ENCODE measurements at regions not wholly inside any gene's neighbourhood (a gene's known extent, or its start where the extent isn't known, plus 50 kb on each side); places are given as distances from the start of the nearest gene placed in this dataset.

GRCh38 chr16:77076839-77077238, 114.2 kb upstream of the MON1B start:
- no peaks in the 10 kb centered on the region for H3K9me3 ChIP-seq (ENCODE audit: low read depth, low read length, poor library complexity, severe bottlenecking)
- no peak for TF ChIP-seq EZH2 (IDR thresholded peaks at IDR 0.05; ENCODE audit: borderline replicate concordance, low read depth, low read length, poor library complexity, severe bottlenecking)
- TF ChIP-seq, protein P1, sequence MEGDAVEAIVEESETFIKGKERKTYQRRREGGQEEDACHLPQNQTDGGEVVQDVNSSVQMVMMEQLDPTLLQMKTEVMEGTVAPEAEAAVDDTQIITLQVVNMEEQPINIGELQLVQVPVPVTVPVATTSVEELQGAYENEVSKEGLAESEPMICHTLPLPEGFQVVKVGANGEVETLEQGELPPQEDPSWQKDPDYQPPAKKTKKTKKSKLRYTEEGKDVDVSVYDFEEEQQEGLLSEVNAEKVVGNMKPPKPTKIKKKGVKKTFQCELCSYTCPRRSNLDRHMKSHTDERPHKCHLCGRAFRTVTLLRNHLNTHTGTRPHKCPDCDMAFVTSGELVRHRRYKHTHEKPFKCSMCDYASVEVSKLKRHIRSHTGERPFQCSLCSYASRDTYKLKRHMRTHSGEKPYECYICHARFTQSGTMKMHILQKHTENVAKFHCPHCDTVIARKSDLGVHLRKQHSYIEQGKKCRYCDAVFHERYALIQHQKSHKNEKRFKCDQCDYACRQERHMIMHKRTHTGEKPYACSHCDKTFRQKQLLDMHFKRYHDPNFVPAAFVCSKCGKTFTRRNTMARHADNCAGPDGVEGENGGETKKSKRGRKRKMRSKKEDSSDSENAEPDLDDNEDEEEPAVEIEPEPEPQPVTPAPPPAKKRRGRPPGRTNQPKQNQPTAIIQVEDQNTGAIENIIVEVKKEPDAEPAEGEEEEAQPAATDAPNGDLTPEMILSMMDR (conservative IDR thresholded peaks at IDR 0.05; ENCODE audit: low read depth, low read length), result no peak
- H3K4me1 ChIP-seq (ENCODE audit: insufficient read depth, low read length, poor library complexity, severe bottlenecking), result no peaks in the 10 kb centered on the region
- CTCF ChIA-PET, result no interaction called here
- H3K27ac ChIP-seq (ENCODE audit: low read depth, low read length, poor library complexity, severe bottlenecking), result no peak overlapping the region
- H3K36me3 ChIP-seq (ENCODE audit: insufficient read depth, low read length, poor library complexity, severe bottlenecking), result no peaks in the 10 kb centered on the region
- intact Hi-C loops (cut with micrococcal nuclease; ENCODE audit: unreplicated experiment), result no loop called here
- DNase-seq (ENCODE audit: low spot score), result no peak
- no TSS peak for BruUV-seq (replicated peaks)
- peaks cover 9% of the 10 kb centered on the region for H3K27me3 ChIP-seq (replicated peaks; ENCODE audit: insufficient read depth, low read depth, low read length, poor library complexity)
- H3K4me3 ChIP-seq (ENCODE audit: low read depth, low read length, poor library complexity, severe bottlenecking), result no peak overlapping the region
- POLR2A ChIA-PET (ENCODE audit: low non-redundant PET), result no interaction called here

DNA sequence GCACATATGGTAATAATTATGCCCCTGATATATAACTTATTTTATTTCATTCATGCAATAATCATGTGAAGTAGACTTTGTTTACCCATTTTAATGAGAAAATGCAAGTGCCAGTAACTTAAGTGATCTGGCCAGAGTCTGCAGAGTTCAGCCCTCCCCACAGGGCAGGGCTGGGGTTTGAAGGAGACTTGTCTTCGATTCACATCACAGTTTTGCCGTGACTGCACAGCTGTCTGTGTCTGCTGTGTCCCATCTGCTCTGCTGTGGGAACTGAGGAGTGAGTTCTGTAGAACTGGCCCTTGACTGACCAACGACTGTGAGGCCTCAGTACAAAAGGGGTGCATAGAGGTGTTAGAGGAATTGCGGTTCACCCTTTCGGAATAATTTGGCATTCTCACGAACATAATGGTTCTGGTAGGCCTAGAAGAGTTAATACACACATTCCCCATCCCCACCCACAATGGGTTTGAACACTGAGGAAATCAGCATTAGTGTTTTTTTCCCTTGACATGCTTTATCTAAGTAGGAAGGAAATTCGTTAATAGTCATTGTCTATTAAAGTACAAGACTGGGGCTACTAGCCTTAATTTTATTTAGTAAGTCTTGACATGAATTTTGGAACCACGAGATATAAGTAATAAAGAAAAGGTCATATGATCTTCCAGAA, 113.6 kb upstream of the MON1B start:
- Histone ChIP-seq H3K27ac (ENCODE audit: low read depth, low read length, poor library complexity, severe bottlenecking) (no peak overlapping the region), H3K4me1 (ENCODE audit: insufficient read depth, low read length, poor library complexity, severe bottlenecking) (no peaks in the 10 kb centered on the region), H3K9me3 (ENCODE audit: low read depth, low read length, poor library complexity, severe bottlenecking) (no peaks in the 10 kb centered on the region), H3K27me3 (replicated peaks; ENCODE audit: insufficient read depth, low read depth, low read length, poor library complexity) (peaks cover 9% of the 10 kb centered on the region), H3K36me3 (ENCODE audit: insufficient read depth, low read length, poor library complexity, severe bottlenecking) (no peaks in the 10 kb centered on the region), H3K4me3 (ENCODE audit: low read depth, low read length, poor library complexity, severe bottlenecking) (no peak overlapping the region)
- ChIA-PET POLR2A (ENCODE audit: low non-redundant PET) (no interaction called here), CTCF (no interaction called here)
- no peak for TF ChIP-seq EZH2 (IDR thresholded peaks at IDR 0.05; ENCODE audit: borderline replicate concordance, low read depth, low read length, poor library complexity, severe bottlenecking)
- TF ChIP-seq, protein P1 (conservative IDR thresholded peaks at IDR 0.05; ENCODE audit: low read depth, low read length), result no peak
- no TSS peak for BruUV-seq (replicated peaks)
- DNase-seq (ENCODE audit: low spot score), result no peak
- intact Hi-C loops (cut with micrococcal nuclease; ENCODE audit: unreplicated experiment), result no loop called here

GRCh38 chr16:77085981-77086380, 105.0 kb upstream of the MON1B start:
- Histone ChIP-seq H3K4me1 (ENCODE audit: insufficient read depth, low read length, poor library complexity, severe bottlenecking) (no peaks in the 10 kb centered on the region), H3K27ac (ENCODE audit: low read depth, low read length, poor library complexity, severe bottlenecking) (no peak overlapping the region), H3K9me3 (ENCODE audit: low read depth, low read length, poor library complexity, severe bottlenecking) (no peaks in the 10 kb centered on the region), H3K4me3 (ENCODE audit: low read depth, low read length, poor library complexity, severe bottlenecking) (no peak overlapping the region), H3K27me3 (replicated peaks; ENCODE audit: insufficient read depth, low read depth, low read length, poor library complexity) (peaks cover 11% of the 10 kb centered on the region), H3K36me3 (ENCODE audit: insufficient read depth, low read length, poor library complexity, severe bottlenecking) (no peaks in the 10 kb centered on the region)
- DNase-seq (ENCODE audit: low spot score), result no peak
- intact Hi-C loops (cut with micrococcal nuclease; ENCODE audit: unreplicated experiment), result no loop called here
- ChIA-PET POLR2A (ENCODE audit: low non-redundant PET) (no interaction called here), CTCF (no interaction called here)
- TF ChIP-seq, protein P1 (conservative IDR thresholded peaks at IDR 0.05; ENCODE audit: low read depth, low read length), result no peak
- TF ChIP-seq EZH2 (IDR thresholded peaks at IDR 0.05; ENCODE audit: borderline replicate concordance, low read depth, low read length, poor library complexity, severe bottlenecking), result no peak
- no TSS peak for BruUV-seq (replicated peaks)
